Renal cortex interstitium (tissue), 11 donors: ENCODE measurements at regions not wholly inside any gene's neighbourhood (a gene's known extent, or its start where the extent isn't known, plus 50 kb on each side); places are given as distances from the start of the nearest gene placed in this dataset.

Source experiments
- DNase-seq, 11 donors: peaks; one replicate each; pipeline ENCODE4 v3.0.0-alpha.2; 2013; ENCODE audit warnings: low read depth in 9 of 11, low spot score in 4 of 11; ENCODE audit errors: extremely low read depth in 1 of 11

DNA sequence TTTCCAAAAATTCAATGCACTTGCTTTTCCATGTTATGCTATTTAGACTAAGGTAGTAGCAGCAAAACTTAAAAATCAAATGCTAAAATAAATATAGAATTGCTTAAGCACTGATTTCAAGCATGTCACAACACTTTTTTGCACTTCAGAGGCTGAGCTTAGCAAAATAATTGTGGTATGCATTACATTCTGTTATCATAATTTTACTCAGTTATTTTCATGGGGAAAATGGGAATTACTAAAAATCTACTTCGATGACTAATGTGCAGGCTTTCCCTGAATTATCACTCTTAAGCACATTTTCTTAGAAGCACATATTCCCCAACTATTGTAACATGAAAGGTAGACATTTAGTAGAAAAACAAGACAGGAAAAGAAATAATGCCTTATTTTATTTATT is 322.4 kb upstream of the CBLB start:
- DNase-seq: no peak

DNA sequence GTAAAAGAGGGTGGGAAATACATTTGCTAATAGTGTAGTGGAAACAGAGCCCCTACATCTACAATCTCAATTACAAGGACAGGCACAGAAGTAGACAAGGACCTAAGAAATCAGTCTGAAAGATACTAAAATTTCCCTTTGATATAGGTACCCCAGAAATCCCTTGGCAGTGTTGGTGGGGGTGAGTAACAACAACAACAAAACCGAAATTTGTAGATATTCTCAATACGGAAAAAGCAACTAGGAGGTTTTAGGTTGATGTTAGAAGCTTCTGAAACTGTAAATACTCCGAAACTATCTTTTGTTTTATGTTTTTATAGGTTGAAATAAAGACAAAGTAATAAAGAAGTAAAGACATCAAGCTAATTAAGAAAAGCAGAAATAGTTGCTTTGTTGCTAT is 323.1 kb upstream of the CBLB start:
- DNase-seq: no peak

DNA sequence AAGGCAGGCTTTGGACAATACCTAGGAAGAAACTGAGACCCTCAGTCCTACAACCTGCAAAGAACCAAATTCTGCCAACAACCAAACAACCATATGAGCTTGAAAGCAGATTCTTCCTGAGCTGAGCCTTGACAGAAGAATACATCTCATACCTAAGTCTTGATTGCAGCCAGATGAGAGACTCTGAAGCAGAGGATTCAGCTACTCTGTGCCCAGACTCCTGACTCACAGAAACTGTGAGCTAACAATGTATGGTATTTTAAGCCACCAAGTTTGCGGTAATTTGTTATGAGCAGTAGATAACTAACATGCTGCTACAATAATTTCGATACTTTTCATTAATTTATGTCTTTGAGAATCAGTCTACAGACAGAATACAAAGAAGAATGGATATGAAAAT is 325.1 kb upstream of the CBLB start:
- DNase-seq: no peak

GRCh38 chr3:106194726-106195125 is 325.9 kb upstream of the CBLB start:
- DNase-seq: no peak

DNA sequence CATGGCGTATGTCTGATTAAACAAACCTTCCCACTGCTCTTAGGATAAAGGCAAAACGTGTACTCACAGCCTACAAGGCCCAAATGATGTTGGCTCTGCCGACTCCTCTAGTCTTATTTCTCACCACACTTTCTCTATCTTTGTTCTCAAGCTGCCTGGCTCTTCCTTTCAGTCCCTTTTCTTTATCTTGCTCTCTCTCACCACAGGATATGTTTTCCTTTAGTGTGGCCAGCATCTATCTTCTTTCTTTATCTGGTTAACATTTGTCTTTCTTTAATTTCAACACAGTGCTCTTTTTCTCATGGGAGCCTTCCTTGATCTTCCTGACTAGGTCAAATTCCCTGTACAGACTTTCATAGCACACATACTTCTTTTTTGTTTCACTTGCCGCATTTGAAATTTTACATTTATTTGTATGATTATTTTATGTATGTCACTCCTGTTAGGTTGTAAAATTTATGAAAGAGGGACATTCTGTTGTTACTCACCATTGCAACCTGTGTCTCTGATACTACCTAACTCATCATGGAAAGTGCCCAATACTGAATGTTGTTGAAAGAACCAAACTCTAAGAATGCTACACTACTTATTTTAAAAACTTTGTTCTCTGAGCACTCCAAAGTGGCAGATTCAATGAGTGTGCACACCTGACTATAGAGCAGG is 328.9 kb upstream of the CBLB start:
- DNase-seq: no peak

DNA sequence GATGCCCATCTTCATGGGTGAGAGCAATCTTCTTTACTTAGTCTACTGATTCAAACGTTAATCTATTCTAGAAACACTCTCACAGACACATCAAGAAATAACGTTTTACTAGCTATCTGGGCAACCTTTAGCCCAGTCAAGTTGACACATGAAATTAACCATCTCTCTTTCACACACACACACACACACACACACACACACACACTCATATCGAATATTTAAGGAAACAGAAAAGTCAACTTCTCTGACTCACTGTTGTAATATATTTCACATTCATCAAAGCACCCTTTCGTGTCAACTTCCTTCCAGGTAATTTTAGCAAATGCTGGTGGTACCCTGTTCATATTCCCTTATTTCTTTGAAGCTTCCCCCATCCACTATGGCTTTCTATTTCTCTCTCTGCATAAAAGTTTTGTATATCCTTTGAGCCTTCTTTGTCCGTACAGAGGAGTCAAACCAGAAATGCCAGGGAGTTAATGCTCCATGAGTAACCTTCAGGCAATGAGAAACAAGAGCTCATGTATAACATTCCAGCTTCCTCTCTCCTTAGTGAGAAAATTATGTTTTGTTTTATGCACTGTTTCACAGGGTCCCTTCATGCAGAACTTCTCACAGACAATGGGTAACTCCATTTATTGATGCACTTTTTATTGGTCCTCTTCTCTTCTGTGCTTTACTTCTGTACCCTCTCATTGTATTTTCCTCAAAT is 335.5 kb upstream of the CBLB start:
- peak in 4 of 11 donors; percentile 19 to 64 (median 48) for DNase-seq

- DNase-seq: peak in 8 of 11 donors; percentile 33 to 68 (median 55)
These were observed 337.3 kb upstream of the CBLB start for GRCh38 chr3:106206146-106206545.

DNA sequence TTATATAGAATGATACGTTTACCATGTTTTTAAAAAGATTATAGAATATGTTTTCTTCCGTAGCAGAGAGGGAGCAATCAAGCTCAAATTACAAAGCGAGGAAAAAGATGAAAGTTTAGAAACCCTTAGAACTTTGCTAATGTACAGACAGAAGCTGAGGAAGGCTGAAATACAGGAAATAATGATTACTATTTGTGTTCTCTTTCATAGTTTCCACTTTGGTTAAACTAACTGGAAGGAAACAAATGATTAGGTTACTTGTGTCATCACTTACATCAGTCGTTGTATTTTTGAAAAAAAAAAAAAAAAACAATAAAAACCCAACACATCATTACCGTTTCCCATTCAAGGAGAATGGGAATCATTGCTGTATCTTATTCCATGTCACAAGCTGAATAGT is 337.8 kb upstream of the CBLB start:
- no peak for DNase-seq

DNA sequence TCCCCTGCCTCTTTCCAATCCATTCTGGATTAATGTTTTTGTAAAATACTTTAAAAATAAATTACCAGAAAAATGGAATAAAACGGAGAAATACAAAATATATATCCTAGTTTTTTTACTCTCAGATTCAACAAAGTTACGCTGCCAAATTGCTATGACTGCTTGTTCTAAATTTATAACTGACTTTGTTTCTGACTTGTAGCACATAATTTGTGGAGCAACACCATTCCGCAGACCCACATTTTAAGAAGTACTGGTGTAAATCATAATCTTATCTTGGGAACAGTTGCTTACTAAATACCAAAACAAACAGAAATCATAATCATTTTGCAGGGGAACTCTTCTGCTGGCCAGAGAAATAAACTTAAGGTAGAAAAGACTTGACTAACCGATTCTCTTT is 339.4 kb upstream of the CBLB start:
- no peak for DNase-seq

DNA sequence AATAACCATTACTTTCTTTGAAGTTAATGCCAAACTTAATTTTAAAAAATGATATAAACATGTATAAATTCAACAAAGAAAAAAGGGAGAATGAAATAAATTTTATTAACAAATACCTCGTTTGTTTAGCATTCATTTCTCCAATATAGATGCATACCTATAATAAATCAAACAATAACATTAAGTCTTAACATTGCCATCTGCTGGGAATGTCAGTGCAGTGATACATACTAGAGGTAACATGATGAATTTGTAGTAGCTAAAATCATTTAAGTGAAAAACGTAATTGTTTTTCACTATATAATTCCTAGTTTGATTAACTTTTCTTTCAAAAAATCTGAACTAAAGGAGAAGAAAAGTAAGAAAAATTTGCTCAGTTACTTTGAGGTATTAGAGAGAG is 340.2 kb upstream of the CBLB start:
- DNase-seq: no peak

DNA sequence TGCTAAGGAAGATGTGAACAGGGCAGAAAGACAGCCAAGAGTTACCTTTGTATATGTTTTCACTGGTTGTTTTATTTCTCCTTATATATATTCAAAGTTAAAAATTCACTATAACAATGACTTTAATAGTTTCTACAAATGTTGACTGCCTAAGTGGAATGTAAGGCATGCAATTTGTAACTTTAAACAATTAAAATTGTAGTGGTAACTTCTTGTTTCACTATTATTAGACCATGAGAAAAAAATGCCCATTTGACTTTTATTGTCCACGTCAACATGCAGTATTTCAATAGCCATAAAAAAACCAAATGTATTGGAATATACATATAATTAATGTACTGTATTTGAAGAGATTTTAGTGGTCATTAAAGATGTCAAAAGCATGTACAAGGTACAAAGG is 340.7 kb upstream of the CBLB start:
- no peak for DNase-seq

DNA sequence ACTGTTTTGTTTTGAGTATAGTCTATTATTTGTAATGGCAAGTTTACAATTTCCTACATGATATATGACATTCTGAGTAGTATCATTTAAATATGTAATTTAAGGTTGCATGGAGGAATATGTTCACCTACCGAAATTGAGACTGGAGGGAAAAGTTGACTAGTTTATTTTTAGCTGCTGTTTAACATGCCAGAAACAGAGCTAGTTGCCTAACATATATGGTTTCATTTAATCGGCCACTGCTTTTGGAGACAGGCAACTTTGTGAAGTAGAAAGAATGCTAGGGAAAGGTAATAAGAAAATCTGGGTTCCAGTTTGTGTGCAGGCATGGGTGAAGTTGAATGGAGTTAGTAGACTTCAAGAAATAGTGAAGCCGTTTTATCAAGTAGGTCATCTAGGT is 342.1 kb upstream of the CBLB start:
- DNase-seq: no peak

DNA sequence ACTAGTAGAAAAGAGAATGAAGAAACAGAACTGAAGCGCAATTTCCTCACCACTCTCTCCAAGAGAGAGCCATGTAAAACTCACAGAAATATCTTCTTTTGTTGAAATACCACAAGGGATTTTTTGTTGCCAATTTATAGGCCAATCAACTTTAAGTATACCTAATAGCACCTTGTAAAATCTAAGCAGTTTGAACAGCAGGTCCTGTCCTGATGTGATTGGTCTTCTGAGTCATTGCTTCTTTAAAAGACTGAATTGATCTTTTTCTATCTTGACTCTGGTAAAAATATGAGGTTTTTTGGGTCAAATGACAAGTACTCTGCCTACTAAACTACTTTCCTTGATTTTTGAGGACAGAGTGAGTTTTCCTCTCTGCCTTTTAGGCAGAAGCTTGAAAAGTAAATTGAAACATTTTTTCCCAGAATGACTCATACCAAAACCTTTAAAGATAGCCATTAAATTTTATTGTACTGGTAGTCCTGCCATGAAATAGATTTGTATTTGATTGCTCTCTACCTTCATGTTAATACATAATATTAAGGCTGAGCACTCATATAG is 343.9 kb upstream of the CBLB start:
- no peak for DNase-seq

DNA sequence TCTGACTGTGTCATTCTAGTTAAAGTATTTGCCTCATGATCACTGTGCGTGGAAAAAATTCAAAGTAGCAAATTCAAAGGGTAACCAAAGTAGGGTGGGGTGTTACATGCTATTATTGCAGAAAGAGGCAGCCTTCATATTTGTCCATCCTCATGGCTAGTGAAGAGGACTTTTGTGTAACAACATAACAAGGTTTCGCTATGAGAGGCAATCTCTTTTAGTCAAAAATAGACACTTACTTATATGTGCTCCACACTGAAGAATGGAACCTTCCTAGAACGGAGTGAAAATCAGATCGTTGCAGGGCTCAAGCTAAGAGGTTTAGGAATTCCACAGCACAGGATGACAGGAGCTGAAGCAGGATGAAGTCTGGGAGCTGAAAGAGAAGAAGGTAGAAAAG is 345.1 kb upstream of the CBLB start:
- DNase-seq: no peak

GRCh38 chr3:106214641-106215040 is 345.8 kb upstream of the CBLB start:
- DNase-seq: no peak

- DNase-seq: no peak
These were observed 346.2 kb upstream of the CBLB start for GRCh38 chr3:106215047-106215446.

GRCh38 chr3:106217745-106218144 is 348.9 kb upstream of the CBLB start:
- DNase-seq: no peak

DNA sequence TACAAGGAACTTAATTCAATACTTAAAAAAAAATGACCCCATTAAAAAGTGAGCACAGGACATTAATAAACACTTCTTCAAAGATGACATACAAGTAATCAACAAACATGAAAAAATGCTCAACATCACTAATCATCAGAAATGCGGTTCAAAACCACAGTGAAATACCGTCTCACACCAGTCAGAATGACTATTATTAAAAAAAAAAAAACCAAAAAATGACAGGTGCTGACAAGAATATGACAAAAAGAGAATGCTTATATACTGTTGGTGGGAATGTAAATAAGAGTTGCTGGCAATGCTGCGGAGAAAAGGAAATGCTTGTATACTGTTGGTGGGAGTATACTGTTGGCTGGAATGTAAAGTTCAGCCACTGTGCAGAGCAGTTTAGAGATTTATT is 358.3 kb upstream of the CBLB start:
- DNase-seq: no peak

DNA sequence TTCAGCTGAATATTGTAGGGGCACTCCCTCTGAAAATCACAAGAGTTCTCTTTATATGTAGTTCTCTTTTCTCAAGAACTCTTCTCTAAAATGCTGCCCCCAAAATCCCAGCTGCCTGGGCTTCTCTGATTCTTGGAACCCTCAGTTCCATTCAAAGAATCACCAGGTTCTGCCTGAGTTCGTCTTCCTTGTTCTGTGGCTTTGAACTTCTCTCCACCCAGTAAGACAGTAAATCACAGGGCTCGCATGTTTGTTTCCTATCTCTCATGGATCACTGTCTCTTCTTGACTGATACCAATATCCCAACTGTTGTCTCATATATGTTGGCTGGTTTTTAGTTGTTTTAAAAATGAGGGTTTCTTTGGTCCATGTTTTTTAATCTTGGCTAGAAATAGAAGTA is 359.5 kb upstream of the CBLB start:
- no peak for DNase-seq

DNA sequence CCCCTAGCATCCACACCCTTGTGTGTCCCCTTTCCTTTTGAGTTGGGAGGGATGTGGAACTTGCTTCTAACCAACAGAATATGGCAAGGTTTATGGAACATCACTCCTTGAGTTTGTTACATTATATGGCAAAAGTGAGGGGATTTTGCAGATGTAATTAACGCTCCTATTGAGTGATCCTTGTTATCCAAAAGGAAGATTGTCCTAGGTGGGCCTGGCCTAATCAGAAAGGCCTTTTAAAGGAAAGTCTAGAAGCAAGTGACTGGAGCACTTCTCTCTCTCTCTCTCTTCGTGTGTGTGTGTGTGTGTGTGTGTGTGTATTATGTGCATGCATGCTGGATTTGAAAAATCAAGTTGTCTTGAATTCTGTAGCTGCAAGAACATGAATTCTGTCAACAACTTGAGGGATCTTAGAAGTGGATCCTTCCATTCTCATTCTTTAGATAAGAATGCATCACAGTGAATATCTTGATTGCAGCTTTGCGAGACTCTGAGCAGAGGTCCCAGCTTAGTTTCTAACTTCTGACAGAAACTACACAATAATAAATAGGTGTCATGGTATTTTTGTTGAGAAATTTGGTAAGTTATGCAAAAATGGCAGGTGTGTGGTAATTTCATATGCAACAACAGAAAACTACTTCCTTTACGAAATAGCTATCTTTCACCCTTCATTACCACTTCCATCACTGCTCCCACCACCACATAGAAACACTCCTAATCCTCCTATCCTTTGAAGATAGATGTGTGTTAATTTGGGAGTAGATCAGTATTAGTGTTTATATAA is 360.9 kb upstream of the CBLB start:
- DNase-seq: no peak
